DOHH2 (cell line): ENCODE measurements at regions not wholly inside any gene's neighbourhood (a gene's known extent, or its start where the extent isn't known, plus 50 kb on each side); places are given as distances from the start of the nearest gene placed in this dataset.

ENCODE experiments used
- H3F3A ChIP-seq: fragments of 200-600 bp; sonication (generic), shearing (Covaris generic); 2 replicates; pipeline ENCODE4 v1.6.0; 2016; ENCODE audit warnings: antibody characterized with exemption, mild to moderate bottlenecking; ENCODE audit not compliant: control insufficient read depth, insufficient read depth
- H3K27ac ChIP-seq: fragments of 200-600 bp; sonication (generic); 2 replicates; pipeline ENCODE4 v1.5.1; 2014; ENCODE audit warnings: low read depth, mild to moderate bottlenecking, low read length, moderate library complexity
- H3K27me3 ChIP-seq: fragments of 200-600 bp; sonication (generic); 2 replicates; pipeline ENCODE4 v1.6.1; 2014; ENCODE audit warnings: mild to moderate bottlenecking, low read length, mixed read lengths; ENCODE audit not compliant: control insufficient read depth
- H3K36me3 ChIP-seq: fragments of 200-600 bp; sonication (generic); 2 replicates; pipeline ENCODE4 v1.6.1; 2014; ENCODE audit warnings: mild to moderate bottlenecking, low read length, moderate library complexity, mixed read lengths; ENCODE audit not compliant: control insufficient read depth
- H3K4me1 ChIP-seq: fragments of 200-600 bp; sonication (generic); 2 replicates; pipeline ENCODE4 v1.6.1; 2014; ENCODE audit warnings: mild to moderate bottlenecking, low read length, mixed read lengths; ENCODE audit not compliant: control insufficient read depth
- H3K4me2 ChIP-seq: fragments of 200-600 bp; sonication (generic); 2 replicates; pipeline ENCODE4 v1.6.0; 2014; ENCODE audit warnings: mild to moderate bottlenecking, low read length, moderate library complexity
- H3K4me3 ChIP-seq: fragments of 200-600 bp; sonication (generic); 2 replicates; pipeline ENCODE4 v1.5.1; 2014; ENCODE audit warnings: mild to moderate bottlenecking, low read length, mixed read lengths
- H3K79me2 ChIP-seq: fragments of 200-600 bp; sonication (generic); 2 replicates; pipeline ENCODE4 v1.6.1; 2014; ENCODE audit warnings: mild to moderate bottlenecking, low read length, mixed read lengths; ENCODE audit not compliant: control insufficient read depth
- H3K9me2 ChIP-seq: fragments of 200-600 bp; sonication (generic); replicated peaks from 2 replicates; pipeline ENCODE4 v1.6.1; 2014; ENCODE audit warnings: mild to moderate bottlenecking, low read length, mixed read lengths; ENCODE audit not compliant: control insufficient read depth
- H3K9me3 ChIP-seq: fragments of 200-600 bp; sonication (generic); 2 replicates; pipeline ENCODE4 v1.6.1; 2014; ENCODE audit warnings: antibody characterized with exemption, low read length, mixed read lengths; ENCODE audit not compliant: control insufficient read depth, insufficient read depth
- H4K20me1 ChIP-seq: fragments of 200-600 bp; sonication (generic); 2 replicates; pipeline ENCODE4 v1.6.0; 2014; ENCODE audit warnings: low read depth, mild to moderate bottlenecking, antibody characterized with exemption, low read length, moderate library complexity; ENCODE audit not compliant: control insufficient read depth, insufficient read depth
- EZH2phosphoT487 ChIP-seq: fragments of 200-600 bp; sonication (generic); IDR thresholded peaks from 2 replicates; pipeline ENCODE4 v1.6.1; 2017; ENCODE audit warnings: borderline replicate concordance, mild to moderate bottlenecking, antibody characterized with exemption, low read length, moderate library complexity, mixed read lengths
- TF ChIP-seq, protein P1 (sequence below): fragments of 200-600 bp; sonication (generic); IDR thresholded peaks from one replicate; pipeline ENCODE4 v1.5.1; 2014; ENCODE audit warnings: antibody characterized with exemption, mild to moderate bottlenecking, low read depth, low read length; ENCODE audit not compliant: poor library complexity, severe bottlenecking

DNA sequence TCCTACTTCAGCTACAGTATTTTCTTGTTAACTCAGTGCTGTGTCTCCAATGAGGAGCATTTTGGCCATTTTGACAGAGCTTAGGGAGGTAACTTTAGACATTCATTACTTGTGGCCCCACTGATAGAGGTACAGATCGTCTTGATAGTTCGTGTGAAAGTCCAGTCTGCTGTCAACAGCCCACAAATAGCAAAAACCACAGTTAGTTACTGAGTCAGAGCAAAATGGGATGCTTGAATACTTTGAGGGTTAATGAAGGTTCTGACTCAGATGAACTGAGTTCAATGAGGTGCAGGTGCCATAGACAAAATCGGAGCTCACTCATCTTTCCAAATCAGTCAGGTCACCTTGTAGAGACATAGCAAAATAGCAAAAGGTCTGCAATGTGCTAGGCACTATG lies 163.1 kb upstream of the TLE4 start:
- Histone ChIP-seq H3K27me3 (no peaks in the 10 kb centered on the region), H3K27ac (no peak overlapping the region), H3F3A (no peaks in the 10 kb centered on the region), H3K36me3 (no peaks in the 10 kb centered on the region), H3K79me2 (no peaks in the 10 kb centered on the region), H3K4me1 (peaks cover 21% of the 10 kb centered on the region), H3K9me3 (no peaks in the 10 kb centered on the region), H3K4me3 (no peak overlapping the region), H3K4me2 (no peak overlapping the region), H3K9me2 (no peaks in the 10 kb centered on the region), H4K20me1 (no peaks in the 10 kb centered on the region)
- TF ChIP-seq EZH2phosphoT487: no peak
- TF ChIP-seq, protein P1, sequence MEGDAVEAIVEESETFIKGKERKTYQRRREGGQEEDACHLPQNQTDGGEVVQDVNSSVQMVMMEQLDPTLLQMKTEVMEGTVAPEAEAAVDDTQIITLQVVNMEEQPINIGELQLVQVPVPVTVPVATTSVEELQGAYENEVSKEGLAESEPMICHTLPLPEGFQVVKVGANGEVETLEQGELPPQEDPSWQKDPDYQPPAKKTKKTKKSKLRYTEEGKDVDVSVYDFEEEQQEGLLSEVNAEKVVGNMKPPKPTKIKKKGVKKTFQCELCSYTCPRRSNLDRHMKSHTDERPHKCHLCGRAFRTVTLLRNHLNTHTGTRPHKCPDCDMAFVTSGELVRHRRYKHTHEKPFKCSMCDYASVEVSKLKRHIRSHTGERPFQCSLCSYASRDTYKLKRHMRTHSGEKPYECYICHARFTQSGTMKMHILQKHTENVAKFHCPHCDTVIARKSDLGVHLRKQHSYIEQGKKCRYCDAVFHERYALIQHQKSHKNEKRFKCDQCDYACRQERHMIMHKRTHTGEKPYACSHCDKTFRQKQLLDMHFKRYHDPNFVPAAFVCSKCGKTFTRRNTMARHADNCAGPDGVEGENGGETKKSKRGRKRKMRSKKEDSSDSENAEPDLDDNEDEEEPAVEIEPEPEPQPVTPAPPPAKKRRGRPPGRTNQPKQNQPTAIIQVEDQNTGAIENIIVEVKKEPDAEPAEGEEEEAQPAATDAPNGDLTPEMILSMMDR: no peak

DNA sequence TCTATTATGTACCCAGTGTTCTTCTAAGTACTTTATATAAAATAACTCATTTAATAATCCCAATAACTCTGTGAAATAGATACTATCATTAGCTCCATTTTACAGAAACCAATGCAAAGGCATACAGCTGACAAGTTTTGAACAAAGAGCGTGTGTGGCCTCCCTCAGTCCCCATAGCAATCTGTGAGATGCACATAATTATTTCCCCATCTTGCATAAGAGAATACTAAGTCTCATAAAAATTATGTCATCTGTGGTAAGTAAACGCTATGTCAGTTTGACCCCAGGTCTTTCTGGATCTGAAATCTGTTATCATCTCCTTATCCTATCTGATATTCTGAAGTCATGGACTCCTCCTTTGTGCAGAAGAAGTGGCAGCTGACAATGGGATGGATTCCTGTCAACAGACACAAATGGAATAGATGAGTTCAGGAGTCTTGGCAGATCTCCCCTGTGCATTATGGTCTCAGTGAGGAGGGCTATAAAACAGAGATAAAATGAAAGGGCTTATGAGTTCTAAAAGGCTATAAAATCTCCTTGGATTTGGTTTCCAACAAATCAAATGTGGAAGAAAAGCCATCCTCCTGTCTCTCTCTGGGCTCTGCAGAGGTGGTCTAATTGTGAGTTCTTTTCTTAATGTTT lies 162.5 kb upstream of the TLE4 start:
- H3K36me3 ChIP-seq: no peaks in the 10 kb centered on the region
- no peak overlapping the region for H3K27ac ChIP-seq
- no peaks in the 10 kb centered on the region for H3K27me3 ChIP-seq
- TF ChIP-seq EZH2phosphoT487: no peak
- TF ChIP-seq, protein P1: no peak
- no peaks in the 10 kb centered on the region for H3K79me2 ChIP-seq
- H4K20me1 ChIP-seq: no peaks in the 10 kb centered on the region
- no peak overlapping the region for H3K4me3 ChIP-seq
- no peaks in the 10 kb centered on the region for H3K9me3 ChIP-seq
- H3K4me2 ChIP-seq: no peak overlapping the region
- H3F3A ChIP-seq: no peaks in the 10 kb centered on the region
- peaks cover 21% of the 10 kb centered on the region for H3K4me1 ChIP-seq
- H3K9me2 ChIP-seq: no peaks in the 10 kb centered on the region

DNA sequence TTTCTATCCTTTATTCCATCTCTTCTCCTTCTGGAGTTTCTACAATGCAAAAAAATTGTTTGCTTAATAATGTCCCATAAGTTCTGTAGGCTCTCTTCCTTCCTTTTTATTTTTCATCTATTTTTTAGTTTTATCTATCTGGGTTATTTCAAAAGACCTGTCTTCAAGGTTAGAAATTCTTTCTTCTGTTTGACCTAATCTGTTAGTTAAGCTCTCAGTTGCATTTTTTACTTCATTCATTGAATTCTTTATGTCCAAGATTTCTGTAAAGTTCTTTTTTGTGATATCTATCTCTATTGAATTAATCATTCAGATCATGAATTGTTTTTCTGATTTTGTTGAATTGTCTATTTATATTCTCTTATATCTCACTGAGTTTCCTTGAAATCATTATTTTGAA lies 145.9 kb upstream of the TLE4 start:
- H4K20me1 ChIP-seq: no peaks in the 10 kb centered on the region
- no peak overlapping the region for H3K27ac ChIP-seq
- H3K9me3 ChIP-seq: peaks cover 17% of the 10 kb centered on the region
- no peaks in the 10 kb centered on the region for H3K4me1 ChIP-seq
- H3K4me3 ChIP-seq: no peak overlapping the region
- H3K79me2 ChIP-seq: no peaks in the 10 kb centered on the region
- H3K4me2 ChIP-seq: no peak overlapping the region
- H3K27me3 ChIP-seq: no peaks in the 10 kb centered on the region
- H3F3A ChIP-seq: no peaks in the 10 kb centered on the region
- no peaks in the 10 kb centered on the region for H3K9me2 ChIP-seq
- no peak for TF ChIP-seq EZH2phosphoT487
- TF ChIP-seq, protein P1: no peak
- H3K36me3 ChIP-seq: no peaks in the 10 kb centered on the region

DNA sequence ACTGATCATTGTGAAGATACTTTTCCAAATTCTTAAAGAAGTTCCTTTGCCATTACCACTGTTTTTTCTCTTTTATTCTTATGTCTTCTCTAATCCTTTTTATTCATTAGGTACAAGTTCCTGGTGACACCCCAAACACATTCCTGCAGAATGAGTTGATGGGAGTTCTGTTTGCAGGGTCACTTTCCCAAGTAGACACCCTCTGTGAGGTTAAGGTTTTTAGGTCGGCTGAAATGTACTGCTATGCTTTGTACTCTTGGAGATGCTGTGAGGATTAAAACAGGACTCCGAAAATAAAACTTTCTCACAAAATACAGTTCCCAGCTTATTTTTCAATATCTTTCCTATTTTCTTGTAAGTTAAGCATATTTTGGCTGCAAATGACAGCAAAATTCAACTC lies 143.3 kb upstream of the TLE4 start:
- Histone ChIP-seq H4K20me1 (no peaks in the 10 kb centered on the region), H3F3A (no peaks in the 10 kb centered on the region), H3K9me2 (no peaks in the 10 kb centered on the region), H3K9me3 (peaks cover 17% of the 10 kb centered on the region), H3K36me3 (no peaks in the 10 kb centered on the region), H3K4me1 (peaks cover 17% of the 10 kb centered on the region), H3K79me2 (no peaks in the 10 kb centered on the region), H3K4me2 (no peak overlapping the region), H3K27me3 (no peaks in the 10 kb centered on the region), H3K27ac (no peak overlapping the region), H3K4me3 (no peak overlapping the region)
- TF ChIP-seq EZH2phosphoT487: no peak
- TF ChIP-seq, protein P1: no peak
